Fibroblast of skin of left biceps (primary cell): ENCODE measurements at regions not wholly inside any gene's neighbourhood (a gene's known extent, or its start where the extent isn't known, plus 50 kb on each side); places are given as distances from the start of the nearest gene placed in this dataset.
A peak's percentile ranks its signal among the peaks of the same experiment; 100 is the strongest.

Experiments
- DNase-seq, 2 experiments: peaks; one replicate each; pipeline ENCODE4 v3.0.0-alpha.2; 2013; ENCODE audit warnings: low read depth in 2 of 2

DNA sequence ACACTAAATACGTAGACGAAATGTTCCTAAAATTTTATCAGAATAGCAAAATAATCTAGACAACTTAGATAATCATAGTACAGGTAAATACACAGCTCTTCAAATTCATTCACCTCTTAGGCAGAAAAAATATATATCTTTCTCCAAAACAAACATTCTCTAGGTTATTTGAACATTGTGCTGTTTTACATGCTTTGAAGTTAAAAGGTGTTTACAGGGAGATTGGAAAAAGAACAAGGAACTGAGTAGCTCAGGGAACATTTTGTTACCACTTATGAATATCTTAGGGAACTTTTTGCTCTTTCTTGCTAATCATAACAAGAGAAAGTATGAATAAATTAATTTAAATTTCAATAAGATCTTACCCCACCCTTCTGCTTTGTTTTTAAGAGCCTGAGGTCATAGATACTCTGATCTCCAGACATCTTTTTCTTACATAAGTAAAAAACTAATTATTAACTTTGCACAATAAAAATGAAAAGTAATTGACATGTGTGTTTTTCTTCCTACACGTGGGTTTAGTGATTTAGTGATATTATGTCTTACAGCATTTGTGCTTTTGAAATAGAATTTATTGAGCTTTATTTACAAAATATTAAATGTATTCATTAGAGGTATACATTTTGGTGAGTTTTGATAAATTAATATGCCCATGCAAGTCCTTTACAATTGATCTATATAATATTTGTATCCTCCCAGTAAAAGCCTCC, 1141.4 kb upstream of the EYS start:
- no peak for DNase-seq

DNA sequence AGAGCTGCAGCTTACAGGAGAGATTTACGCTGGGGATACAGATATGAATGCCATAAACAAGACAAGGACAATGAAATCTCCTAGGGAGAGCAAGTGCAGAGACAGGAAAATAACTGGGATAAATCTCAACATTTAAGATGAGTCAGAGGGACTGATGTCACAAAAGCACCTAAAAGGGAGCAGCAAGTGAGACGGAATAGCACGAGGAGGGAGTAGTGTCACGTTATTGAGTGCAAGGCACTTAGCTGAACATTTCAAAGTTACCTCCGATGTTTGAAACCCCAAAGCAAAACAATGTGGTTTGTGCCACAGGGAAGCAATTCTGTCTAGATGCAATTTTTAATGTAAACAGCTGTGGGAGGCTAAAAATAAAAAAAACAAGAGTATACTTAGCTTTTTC, 1131.7 kb upstream of the EYS start:
- no peak for DNase-seq

DNA sequence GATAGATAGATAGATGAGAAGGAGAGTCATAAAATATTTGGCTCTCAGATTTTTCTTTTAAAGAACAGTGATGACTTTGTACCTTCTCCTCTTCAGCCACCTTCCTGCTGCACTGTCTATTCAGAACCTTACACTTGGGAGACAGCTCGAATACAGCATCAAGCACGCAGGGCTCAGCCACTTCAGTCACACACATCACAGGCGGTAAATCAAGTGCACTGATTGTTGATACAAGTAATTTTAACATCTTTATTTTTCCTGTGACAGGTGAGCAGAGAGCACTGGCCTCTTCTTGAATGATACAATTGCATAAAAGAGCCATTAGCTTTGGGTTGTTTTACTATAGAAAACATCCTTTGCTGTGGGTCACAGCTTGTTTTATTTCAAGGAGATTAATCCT, 1118.5 kb upstream of the EYS start:
- DNase-seq, result no peak

DNA sequence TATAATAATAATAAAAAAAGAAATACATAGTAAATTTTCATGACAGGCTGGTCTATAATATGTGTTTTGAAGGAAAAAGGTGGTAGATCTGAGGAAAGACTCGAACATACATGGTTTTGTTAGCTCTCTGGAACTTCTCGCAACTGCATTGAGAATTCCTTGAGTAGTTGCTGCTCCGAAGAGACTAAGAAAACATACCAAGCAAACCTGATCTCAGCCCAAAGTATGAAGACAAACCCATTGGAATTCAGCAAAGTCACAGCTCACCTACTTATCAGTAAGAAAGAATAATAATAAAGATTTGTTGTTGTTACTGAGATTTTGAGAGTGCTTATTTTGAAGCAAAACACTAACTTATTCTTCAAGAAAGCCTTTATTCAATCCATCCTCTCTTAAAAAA, 1107.1 kb upstream of the EYS start:
- DNase-seq, result no peak

DNA sequence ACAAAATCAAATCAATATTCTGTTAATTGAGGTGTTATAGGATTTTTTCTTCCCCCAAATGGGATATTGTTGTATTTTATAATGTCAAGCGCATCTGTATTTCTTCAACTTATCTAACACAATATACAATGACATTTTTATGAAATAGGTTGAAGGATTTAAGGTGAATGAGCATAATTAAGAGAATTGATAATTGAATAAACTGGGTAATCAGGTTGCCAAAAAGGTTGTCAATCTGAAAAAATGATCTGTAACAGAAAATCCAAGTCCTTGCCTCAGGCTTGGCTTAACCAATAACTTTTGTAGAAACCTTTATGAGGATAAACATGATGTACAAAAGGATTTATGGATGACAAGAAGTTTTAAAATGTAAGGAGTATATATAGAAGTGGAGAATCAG, 1101.7 kb upstream of the EYS start:
- DNase-seq, result no peak

DNA sequence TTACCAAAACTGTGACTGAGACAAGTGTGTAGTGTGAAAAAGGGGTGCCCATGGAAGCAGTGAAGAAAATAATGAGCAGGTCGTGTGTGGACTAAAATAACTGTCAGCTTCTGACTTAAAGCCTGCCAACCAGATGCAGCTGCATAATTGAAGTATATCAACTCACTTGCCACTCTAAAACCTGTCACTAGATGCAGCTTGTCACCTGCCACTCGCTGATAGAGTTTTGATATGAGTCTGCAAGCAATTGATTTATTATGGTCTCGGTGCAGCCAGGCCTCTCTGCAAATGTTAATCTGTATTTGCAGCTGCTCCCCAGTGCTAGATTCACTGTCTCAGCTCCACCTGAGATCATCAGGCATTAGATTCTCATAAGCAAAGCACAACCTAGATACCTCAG, 1090.0 kb upstream of the EYS start:
- DNase-seq, result no peak

DNA sequence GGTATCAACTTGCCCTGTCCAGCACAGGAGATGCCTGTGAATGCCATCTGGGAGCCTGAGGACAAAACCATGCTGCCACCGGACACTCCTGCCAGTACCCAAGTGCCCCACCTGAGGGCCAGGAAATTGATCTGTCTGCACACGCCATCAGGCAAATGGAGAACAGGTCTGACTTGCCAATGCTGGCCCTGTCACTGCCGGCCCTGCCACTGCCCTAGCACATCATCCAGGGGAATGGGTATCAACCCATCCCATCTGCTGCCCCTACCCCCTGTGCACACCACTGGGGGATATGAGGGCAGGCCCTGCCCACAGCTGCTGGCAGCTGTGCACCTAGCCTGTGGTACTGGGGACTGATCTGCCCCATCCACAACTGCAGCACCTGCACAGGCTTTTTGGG, 1081.6 kb upstream of the EYS start:
- no peak for DNase-seq

DNA sequence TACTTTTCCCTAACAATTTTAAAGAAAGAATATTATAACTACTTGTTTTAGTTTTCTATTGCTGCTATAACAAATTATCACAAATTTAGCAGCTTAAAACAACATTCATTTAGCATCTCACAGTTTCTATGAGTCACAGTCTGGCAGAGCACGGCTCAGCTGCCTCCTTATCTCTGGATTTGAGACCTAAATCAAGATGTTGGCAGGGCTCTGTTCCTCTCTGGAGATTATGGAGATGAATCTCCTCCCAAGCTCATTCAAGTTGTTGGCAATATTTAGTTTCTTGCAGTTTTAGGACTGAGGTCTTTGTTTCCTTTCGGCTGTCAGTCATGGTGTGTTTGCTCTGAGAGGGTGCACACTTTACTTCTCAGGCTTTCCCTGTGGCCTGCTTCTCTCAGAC, 1065.8 kb upstream of the EYS start:
- DNase-seq, result peak in 1 of 2 experiments; percentile 16

DNA sequence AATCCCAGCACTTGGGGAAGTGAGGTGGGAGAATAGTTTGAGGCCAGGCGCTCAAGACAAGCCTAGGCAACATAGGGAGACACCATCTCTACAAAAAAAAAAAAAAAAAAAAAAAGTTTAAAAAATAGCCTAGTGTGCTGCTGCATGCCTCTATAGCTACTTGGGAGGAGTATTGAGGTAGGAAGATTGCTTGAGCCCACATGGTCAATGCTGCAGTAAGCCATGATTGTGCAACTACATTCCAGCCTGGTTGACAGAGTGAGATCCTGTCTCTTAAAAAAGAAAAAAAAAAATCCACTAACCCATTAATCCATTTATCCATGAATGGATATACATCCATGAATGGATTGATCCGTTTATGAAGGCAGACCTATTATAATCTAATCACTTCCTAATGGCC, 1064.6 kb upstream of the EYS start:
- DNase-seq, result no peak

DNA sequence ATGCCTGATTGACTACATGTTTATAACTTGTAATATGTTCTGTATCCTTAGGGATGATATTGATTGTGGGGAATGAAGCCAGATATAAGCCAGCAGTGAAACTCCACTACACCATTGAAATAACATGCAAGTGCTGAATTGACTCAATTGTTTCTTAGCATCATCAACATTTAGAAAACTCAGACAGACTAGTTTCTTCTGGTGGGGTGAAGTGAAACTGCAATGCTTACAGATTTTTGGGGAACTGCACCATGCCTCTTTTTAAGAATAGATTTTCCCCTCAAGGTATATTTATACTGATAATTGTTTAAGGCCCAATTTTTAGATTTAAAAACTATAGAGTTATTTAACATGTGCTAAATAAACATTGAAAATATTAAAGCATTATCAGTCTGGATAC, 1044.6 kb upstream of the EYS start:
- no peak for DNase-seq

DNA sequence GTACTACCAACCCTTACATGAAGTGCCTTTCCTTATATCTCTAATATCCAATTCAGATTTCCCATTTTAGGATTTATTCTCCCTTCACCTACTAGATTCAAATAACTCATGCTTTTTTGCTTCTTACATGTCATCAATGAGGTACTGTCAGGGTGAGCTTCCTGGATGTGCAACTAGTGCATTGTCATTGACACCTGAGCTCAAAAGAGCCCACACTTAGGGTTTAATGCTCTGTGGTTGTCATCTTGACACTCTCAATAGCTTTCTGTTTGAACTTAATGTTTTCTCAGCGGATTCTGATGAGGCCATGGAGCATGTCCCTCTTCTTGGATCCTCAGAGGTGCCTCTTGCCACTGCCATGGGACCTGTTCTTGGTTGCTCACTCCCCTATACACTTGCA, 1033.3 kb upstream of the EYS start:
- DNase-seq, result no peak

DNA sequence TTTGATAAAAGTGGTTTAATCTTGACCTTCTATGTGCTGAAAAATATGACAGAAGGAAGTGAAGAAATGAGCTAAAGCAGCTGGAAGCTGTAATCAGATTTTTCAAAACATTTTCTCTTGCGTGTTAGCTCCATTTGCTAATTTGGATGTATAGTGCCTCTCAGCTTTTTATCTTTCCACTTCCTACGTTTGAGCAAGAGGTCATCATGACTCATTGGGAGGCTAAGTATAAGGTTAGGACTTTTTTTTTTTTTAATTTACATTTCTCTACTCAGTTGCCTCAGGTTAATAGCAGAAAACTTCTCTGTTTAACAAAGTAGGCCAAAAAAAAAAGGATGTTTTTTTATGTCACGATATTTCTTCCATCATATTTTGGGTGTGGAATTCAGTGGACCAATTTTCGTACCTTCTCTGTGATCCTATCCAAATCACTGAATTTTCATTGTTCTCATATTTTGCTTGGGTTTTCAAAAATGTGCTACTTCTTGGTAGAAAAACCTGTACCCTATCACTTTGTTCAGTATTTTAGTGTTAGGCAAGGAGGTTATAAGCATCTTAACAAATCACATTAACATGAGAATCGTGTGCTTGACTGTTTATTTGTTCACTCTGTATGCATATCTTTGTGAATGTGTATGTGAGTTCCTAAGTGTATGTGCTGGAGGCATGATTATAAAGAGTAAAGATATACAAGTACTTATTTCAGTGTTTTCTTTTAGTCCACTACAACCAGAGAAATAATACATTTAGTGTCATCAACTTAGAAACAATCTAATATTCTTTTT, 1028.3 kb upstream of the EYS start:
- DNase-seq, result no peak

DNA sequence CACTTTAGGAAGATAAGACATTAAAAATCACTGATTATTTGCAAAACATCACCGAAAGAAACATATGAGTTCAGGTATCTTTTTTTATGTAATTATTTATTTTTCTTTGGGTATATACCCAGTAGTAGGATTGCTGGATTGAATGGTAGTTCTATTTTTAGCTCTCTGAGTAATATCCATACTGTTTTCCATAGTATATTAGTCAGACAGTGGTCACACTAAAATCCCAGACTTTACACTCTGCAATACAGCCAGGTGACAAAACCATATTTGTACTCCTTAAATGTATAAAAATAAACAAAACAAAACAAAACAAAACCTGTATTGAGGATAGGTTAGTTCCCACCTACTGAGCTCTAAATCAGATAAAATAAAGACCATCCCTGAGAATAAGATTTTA, 1024.3 kb upstream of the EYS start:
- DNase-seq, result no peak

DNA sequence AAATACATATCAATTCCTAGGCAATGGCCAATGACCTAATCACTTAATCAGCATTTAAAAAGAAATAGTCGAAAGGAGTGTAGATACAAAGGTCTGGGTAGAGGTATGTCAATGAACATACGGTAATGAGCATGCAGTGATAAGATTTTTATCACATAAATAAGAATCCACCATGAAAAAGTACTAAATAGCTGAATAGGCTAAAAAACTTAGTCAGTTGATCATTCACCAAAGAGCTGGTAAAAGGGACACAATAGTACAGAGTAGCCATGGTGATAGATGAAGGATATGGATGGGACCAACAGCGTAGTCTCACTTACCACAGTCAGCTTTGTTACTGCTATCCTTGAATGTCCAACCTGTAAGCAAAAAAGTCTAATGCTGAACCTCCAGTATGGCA, 1018.6 kb upstream of the EYS start:
- no peak for DNase-seq

DNA sequence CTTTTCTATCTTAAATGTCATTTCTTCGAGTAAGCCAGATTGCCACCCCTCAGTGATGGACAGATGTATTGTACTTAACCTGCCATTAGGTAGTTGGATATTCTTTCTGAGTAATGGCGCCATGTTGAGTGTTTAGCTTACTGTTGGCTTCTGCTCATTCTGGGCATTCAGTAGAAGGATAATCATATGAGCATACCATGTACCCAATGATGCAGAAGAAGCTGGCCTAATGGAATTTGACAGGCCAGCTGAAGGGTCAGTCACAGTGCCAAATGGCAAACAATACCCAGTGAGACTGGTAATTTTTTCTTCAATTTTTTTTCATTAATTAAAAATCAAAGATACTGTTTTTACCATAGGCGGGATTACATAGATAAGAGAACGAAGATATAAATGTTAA, 1010.8 kb upstream of the EYS start:
- no peak for DNase-seq

DNA sequence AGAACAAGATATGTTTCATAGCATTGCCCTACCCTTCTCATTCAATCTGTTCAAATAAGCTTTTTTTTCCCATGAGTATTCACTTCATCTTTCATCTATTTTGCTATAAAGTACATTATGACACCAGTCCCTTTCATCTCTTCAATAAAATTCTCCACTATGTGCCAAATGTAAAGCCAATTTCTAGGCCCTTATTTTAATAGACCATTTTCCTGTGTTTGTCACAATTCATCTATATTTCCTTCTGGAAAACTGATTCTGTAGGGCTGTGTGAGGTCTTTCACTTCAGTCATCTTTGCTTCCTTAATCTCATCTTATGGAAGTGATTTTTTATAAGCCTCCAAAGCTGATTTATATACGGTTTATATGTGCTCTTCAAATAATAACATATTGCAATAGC, 992.4 kb upstream of the EYS start:
- no peak for DNase-seq

DNA sequence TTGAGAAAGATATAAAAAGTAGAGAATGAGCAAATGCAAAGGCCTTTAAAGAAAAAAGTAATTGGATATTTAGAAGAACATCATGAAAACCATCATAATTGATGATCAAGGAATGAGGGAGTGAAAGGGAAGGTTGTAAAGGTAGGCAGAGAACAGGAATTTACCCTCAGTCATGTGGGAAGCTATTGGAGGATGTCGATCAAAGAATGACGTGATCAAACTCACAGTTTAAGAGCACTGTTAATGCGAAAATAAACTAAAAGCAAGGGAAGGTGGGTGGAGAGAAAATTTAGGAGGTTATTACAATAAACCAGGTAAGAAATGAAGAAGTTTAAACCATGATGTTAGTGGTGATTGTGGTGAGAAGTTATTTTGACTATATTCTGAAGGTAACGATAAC, 982.6 kb upstream of the EYS start:
- no peak for DNase-seq

DNA sequence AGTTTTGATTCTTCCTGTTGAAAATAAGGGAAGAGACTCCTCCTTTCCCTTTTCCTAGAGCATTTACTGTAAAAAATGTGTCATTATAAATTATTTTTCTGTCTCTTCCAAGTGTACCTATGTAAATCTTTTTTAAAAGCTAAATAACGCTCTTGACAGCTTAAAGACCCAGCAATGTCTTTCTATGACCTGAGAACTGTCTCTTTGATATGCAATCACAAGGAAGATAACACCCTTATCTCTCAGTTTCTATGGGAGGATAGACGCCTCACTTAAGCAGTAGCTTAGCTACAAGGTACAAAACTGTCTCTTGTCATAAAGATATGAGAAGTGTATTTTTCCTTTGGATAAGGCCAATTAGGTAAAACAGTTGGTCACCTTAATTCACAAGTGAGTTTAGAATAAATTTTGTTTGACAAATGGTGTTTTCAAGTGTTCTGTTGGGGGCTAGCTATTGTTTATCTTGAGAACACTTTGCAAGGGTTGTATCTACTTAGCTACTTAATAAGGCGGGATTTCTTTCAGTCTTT, 980.6 kb upstream of the EYS start:
- DNase-seq, result no peak

DNA sequence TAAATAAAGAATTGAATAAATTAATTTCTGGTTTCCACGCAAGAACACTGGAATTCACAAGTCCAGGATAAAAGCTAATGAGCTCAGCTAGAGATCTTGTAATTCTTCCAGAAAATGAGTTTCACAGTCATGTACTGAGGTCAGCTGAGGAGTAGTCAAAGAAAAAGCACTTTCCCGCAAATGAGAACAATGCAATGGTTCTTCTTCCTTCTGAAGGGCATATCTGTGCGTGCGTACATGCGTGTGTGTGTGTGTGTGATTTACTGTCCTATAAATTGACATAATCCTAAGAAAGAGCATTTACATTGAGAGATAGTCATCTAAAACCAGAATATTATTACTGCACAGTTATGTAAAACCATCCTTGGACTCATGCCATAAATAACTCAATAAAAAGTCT, 968.9 kb upstream of the EYS start:
- no peak for DNase-seq

DNA sequence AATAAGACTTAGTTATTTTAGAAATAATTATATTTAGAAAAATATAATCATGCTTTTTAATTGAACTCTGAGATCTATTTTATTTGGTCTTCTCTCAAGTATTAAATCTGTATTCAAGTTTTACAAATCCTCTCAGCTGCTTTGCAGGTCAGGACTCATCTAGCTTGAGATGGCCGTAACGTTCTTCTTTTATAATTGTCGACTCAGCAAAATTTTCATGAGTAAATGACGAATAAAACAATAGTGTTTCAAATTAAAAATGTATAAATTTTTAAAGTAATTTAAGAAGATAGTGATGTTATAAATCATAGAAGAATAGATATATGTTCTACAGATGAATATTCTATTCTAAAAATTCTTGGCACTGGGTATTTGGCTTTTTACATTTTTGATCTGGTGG, 957.1 kb upstream of the EYS start:
- DNase-seq, result no peak

DNA sequence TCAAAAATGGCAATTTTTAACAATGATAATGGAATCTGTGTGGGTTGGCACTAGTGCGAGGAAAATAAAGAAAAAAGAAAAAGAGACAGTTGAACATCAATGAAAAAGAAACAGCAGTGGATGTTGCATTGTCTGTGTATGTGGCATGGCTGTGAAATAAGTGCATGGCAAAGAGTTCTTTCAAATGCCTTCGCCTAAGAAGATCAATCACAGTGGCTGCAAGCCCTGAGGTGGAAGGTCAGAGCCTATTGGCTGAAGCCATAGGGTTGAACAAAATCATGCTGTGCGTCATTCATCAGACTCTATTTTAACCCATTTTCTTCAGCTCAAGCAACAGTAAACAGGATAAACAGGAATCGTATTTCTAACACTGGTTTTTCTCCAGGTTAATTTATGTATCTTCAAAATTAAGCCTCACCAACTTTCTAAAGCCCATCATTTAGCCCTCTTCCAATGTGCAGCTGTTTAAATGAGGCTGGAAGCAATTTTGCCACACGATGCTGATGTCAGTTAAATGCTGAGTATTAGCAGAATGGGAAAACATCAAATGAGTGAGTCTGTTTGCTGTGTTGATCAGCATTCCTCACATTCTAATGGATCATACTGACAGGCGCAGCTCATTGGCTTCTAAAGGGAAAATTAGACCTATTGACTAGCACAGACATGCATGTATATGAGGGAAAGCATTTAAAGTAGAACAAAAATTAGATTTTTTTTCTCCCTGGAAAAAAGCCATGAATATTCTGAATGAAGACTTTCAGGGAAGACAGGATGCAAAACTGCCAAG, 955.9 kb upstream of the EYS start:
- no peak for DNase-seq

DNA sequence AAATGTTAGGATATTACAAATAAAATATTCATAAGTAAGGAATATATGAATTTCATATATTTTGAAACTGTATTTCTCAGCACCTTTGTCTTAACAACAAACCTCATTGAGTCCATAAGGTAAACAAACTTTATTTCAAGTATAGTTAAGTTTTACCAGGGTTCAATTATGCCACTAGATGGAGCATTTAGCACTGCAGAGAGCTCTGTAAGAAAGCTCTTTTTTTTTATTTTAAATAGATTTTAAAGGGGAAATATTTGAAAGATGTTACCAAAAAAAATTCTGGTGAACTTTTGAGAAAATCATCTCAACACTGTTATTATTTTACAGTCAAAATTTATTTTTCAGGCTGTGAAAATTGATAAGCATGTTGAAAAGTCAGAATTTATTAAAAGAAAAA, 955.2 kb upstream of the EYS start:
- DNase-seq, result peak in 1 of 2 experiments; percentile 3

DNA sequence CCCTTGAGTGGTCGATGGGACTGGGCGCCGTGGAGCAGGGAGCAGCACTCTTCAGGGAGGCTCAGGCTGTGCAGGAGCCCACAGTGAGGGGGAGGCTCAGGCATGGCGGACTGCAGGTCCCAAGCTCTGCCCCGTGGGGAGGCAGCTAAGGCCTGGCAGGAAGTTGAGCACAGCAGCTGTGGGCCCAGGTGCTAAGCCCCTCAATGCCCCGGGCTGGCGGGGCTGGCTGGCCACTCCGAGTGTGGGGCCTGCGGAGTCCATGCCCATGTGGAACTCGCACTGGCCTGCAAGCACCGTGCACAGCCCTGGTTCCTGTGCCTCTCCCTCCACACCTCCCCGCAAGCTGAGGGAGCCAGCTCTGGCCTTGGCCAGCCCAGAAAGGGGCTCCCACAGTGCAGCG, 948.4 kb upstream of the EYS start:
- no peak for DNase-seq
